SU-DHL-6 (cell line): ENCODE measurements at regions not wholly inside any gene's neighbourhood (a gene's known extent, or its start where the extent isn't known, plus 50 kb on each side); places are given as distances from the start of the nearest gene placed in this dataset.

Source experiments
- CTCF ChIP-seq: fragments of 200-600 bp; sonication (generic); IDR thresholded peaks from one replicate; pipeline ENCODE4 v1.5.1; 2017; ENCODE audit warnings: antibody characterized with exemption, mild to moderate bottlenecking, low read length, moderate library complexity; ENCODE audit not compliant: insufficient read depth, poor library complexity, severe bottlenecking
- EZH2phosphoT487 ChIP-seq: fragments of 200-600 bp; sonication (generic), shearing (Covaris generic); conservative IDR thresholded peaks from 2 replicates; pipeline ENCODE4 v1.6.1; 2018; ENCODE audit warnings: mild to moderate bottlenecking, antibody characterized with exemption, low read length, moderate library complexity, mixed read lengths

GRCh38 chr21:18760247-18760646 is 356.7 kb upstream of the TMPRSS15 start:
- TF ChIP-seq EZH2phosphoT487 (no peak), CTCF (no peak)
